ENCODE measurements at regions not wholly inside any gene's neighbourhood (a gene's known extent, or its start where the extent isn't known, plus 50 kb on each side); places are given as distances from the start of the nearest gene placed in this dataset.
A peak's percentile ranks its signal among the peaks of the same experiment; 100 is the strongest.

DNA sequence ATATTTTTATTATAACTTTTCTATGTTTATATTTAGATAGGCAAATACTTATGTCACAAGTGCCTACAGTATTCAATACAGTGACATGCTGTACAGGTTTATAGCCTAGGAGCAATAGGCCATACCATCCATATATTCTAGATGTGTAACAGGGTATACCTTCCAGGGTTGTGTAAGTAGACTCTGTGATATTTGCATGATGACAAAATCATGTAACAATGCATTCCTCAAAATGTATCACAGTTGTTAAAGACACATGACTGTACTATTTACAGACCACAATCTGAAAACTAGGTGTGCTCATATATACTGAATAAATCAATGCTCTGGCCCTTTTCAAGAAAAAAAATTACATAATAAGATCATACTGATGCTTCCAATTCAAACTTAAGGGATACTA lies 433.2 kb upstream of the RGPD4 start:
- Mint-ChIP-seq H3K4me1 (no peaks in the 10 kb centered on the region), H3K36me3 (no peaks in the 10 kb centered on the region), H3K4me3 (no peak overlapping the region), H3K27me3 (no peaks in the 10 kb centered on the region), H3K27ac (no peak overlapping the region), H3K9me3 (peaks cover 0 to 9% (median 3%) of the 10 kb centered on the region in 7 donors)
- DNase-seq (no peak), ATAC-seq (ENCODE audit: low read depth in 2 of 2) (no peak)

DNA sequence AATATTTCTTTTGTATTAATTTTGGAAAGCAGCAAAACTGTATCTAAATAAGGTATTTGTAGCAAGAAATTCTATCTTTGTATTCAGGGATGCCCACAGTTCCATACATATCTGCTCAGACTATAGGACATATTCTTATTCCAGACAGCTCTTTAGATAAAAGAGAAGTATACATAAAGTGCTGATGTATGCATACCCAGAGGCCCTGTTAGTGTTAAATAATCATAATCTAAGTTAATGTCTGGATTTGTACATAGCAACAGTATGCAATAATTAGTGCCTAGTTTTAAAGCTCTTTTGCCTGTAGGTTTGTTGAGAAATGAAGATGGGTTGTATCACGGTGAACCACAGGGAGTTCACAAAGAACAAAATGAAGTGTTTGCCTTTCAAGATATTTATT lies 428.0 kb upstream of the RGPD4 start:
- ATAC-seq (ENCODE audit: low read depth in 2 of 2), result no peak
- no peak overlapping the region for H3K4me3 Mint-ChIP-seq

DNA sequence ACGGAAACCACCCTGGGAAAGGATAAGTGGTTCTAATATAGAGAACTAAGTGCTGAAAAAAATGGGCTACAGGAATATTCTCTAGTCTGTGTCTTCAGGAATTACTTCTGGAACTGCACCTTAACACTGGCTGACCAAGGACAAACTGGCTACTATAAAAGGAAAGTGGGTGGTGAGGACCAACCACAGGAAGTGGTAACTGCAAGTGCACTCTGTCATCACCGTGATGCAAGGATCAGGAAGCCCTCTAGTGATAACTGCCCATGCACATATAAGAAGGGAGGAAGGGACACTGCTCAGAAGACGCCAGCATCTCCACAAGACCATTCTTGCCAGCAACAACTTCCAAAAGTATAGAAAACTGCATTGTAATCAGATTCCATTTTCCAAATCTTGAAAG lies 424.4 kb upstream of the RGPD4 start:
- Mint-ChIP-seq H3K4me3 (peak overlapping the region in 1 of 8 donors; percentile 53), H3K27ac (no peak overlapping the region), H3K9me3 (peaks cover 0 to 4% (median 0%) of the 10 kb centered on the region in 7 donors), H3K4me1 (no peaks in the 10 kb centered on the region), H3K36me3 (no peaks in the 10 kb centered on the region), H3K27me3 (no peaks in the 10 kb centered on the region)
- no peak for DNase-seq
- ATAC-seq (ENCODE audit: low read depth in 2 of 2), result no peak

More for the DNA sequence above, 428.0 kb upstream of the RGPD4 start:
- DNase-seq, result no peak
- no peaks in the 10 kb centered on the region for H3K27me3 Mint-ChIP-seq
- H3K36me3 Mint-ChIP-seq, result no peaks in the 10 kb centered on the region
- H3K4me1 Mint-ChIP-seq, result no peaks in the 10 kb centered on the region
- H3K9me3 Mint-ChIP-seq, result peaks cover 0 to 3% (median 0%) of the 10 kb centered on the region in 7 donors
- no peak overlapping the region for H3K27ac Mint-ChIP-seq

GRCh38 chr2:107405261-107405660 lies 421.4 kb upstream of the RGPD4 start:
- H3K4me3 Mint-ChIP-seq, result no peak overlapping the region
- no peak overlapping the region for H3K27ac Mint-ChIP-seq
- DNase-seq, result no peak
- H3K4me1 Mint-ChIP-seq, result no peaks in the 10 kb centered on the region
- ATAC-seq (ENCODE audit: low read depth in 2 of 2), result no peak
- H3K9me3 Mint-ChIP-seq, result peaks cover 0 to 5% (median 2%) of the 10 kb centered on the region in 7 donors
- H3K36me3 Mint-ChIP-seq, result no peaks in the 10 kb centered on the region
- no peaks in the 10 kb centered on the region for H3K27me3 Mint-ChIP-seq

- H3K27ac Mint-ChIP-seq, result no peak overlapping the region
- no peaks in the 10 kb centered on the region for H3K36me3 Mint-ChIP-seq
- H3K4me3 Mint-ChIP-seq, result no peak overlapping the region
- no peaks in the 10 kb centered on the region for H3K27me3 Mint-ChIP-seq
- DNase-seq, result no peak
- ATAC-seq (ENCODE audit: low read depth in 2 of 2), result no peak
- no peaks in the 10 kb centered on the region for H3K4me1 Mint-ChIP-seq
- peaks cover 0 to 5% (median 2%) of the 10 kb centered on the region in 7 donors for H3K9me3 Mint-ChIP-seq
Measured at GRCh38 chr2:107407017-107407416, 419.7 kb upstream of the RGPD4 start.

- Mint-ChIP-seq H3K4me3 (no peak overlapping the region), H3K9me3 (peaks cover 0 to 5% (median 2%) of the 10 kb centered on the region in 7 donors), H3K27me3 (no peaks in the 10 kb centered on the region), H3K36me3 (no peaks in the 10 kb centered on the region), H3K27ac (no peak overlapping the region), H3K4me1 (no peaks in the 10 kb centered on the region)
- DNase-seq (no peak), ATAC-seq (ENCODE audit: low read depth in 2 of 2) (no peak)
Measured at GRCh38 chr2:107407974-107408373, 418.7 kb upstream of the RGPD4 start.

DNA sequence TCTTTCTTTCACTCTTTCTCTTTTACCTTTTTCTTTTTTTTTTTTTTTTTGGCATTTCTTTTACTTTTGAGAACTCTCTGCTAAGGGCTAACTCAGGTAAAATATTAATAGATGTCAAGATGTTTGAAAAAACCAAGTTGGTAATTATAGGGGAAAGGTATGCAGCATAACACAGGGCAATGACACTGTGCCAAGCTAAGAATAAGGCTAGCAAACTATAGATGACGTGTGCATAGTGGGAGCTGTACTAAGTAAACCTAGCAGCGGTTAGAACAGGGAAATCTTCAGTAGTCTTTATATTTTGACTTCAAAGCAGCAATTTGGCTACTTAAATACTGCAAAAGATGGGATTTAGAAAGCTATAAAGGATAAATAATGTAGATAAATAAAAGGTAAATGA lies 415.4 kb upstream of the RGPD4 start:
- Mint-ChIP-seq H3K9me3 (peaks cover 0 to 6% (median 2%) of the 10 kb centered on the region in 7 donors), H3K4me3 (no peak overlapping the region), H3K27me3 (no peaks in the 10 kb centered on the region), H3K4me1 (no peaks in the 10 kb centered on the region), H3K27ac (peak overlapping the region in 1 of 6 donors; percentile 5), H3K36me3 (no peaks in the 10 kb centered on the region)
- ATAC-seq (ENCODE audit: low read depth in 2 of 2), result no peak
- no peak for DNase-seq

DNA sequence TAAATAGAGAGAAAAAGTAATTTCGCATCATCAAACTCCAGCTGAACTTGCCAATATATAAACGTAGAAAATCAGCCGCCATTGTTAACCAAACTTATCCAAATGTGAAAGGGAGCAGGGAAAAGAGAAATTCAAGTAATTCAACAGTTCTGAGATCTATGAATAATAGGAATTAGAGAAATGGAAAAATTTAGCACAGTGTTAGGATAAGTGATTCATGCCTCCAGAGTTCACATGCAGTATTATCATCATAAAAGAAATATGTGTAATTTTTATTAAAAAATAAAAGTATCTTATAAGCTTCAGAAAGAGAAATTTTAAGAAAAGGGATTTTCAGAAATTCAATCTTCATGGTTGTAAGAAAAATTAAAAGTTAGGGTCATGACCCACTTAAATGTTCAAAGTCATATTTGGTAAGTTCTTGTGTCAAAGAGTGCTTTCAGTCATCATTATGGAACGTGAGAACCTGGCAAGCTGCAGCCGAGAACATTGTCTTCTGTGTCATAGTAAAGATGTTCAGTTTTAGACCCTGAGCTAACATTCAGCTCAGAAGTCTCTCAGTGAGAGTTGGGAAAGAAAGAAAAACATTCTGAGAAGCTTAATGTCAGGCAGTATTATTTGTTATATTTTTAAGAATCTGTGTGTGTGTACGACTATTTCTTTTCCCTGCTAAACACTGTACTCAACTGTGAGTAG lies 414.3 kb upstream of the RGPD4 start:
- Mint-ChIP-seq H3K27ac (no peak overlapping the region), H3K4me3 (no peak overlapping the region), H3K9me3 (peaks cover 0 to 12% (median 2%) of the 10 kb centered on the region in 7 donors), H3K4me1 (no peaks in the 10 kb centered on the region), H3K27me3 (no peaks in the 10 kb centered on the region), H3K36me3 (no peaks in the 10 kb centered on the region)
- ATAC-seq (ENCODE audit: low read depth in 2 of 2) (no peak), DNase-seq (no peak)

- H3K9me3 Mint-ChIP-seq, result peaks cover 0 to 15% (median 0%) of the 10 kb centered on the region in 7 donors
- H3K4me1 Mint-ChIP-seq, result no peaks in the 10 kb centered on the region
- no peak overlapping the region for H3K27ac Mint-ChIP-seq
- ATAC-seq (ENCODE audit: low read depth in 2 of 2) (no peak), DNase-seq (no peak)
- H3K36me3 Mint-ChIP-seq, result no peaks in the 10 kb centered on the region
- H3K27me3 Mint-ChIP-seq, result no peaks in the 10 kb centered on the region
- H3K4me3 Mint-ChIP-seq, result no peak overlapping the region
Measured at GRCh38 chr2:107412981-107413380, 413.7 kb upstream of the RGPD4 start.

DNA sequence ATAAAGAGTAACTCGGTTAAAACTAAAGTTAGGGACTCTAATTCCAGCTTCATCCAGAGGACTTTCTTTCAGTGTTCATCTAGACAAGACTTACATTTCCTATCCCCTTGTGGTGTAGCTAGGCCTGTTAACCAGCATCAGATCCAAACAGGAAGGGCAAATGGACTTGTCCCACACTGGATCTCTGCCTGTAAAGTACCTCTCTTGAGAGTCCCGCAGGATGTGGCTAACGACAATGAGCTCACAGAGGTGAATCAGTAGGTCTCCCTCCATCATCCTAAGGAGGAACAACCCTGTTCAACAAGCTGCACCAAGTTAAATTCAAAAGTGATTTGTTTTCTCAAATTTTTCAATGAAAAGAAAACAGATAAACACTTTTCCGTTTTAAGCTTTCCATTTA lies 412.3 kb upstream of the RGPD4 start:
- Mint-ChIP-seq H3K9me3 (peaks cover 0 to 13% (median 0%) of the 10 kb centered on the region in 7 donors), H3K27ac (no peak overlapping the region), H3K4me1 (no peaks in the 10 kb centered on the region), H3K4me3 (no peak overlapping the region), H3K27me3 (no peaks in the 10 kb centered on the region), H3K36me3 (no peaks in the 10 kb centered on the region)
- ATAC-seq (ENCODE audit: low read depth in 2 of 2) (no peak), DNase-seq (no peak)

GRCh38 chr2:107418708-107419107 lies 408.0 kb upstream of the RGPD4 start:
- H3K27ac Mint-ChIP-seq, result no peak overlapping the region
- H3K9me3 Mint-ChIP-seq, result peaks cover 0 to 13% (median 0%) of the 10 kb centered on the region in 7 donors
- no peaks in the 10 kb centered on the region for H3K27me3 Mint-ChIP-seq
- H3K4me1 Mint-ChIP-seq, result no peaks in the 10 kb centered on the region
- ATAC-seq (ENCODE audit: low read depth in 2 of 2), result no peak
- no peaks in the 10 kb centered on the region for H3K36me3 Mint-ChIP-seq
- H3K4me3 Mint-ChIP-seq, result no peak overlapping the region
- no peak for DNase-seq

GRCh38 chr2:107419191-107419590 lies 407.5 kb upstream of the RGPD4 start:
- no peak for ATAC-seq (ENCODE audit: low read depth in 2 of 2)
- no peaks in the 10 kb centered on the region for H3K4me1 Mint-ChIP-seq

GRCh38 chr2:107428781-107429180 lies 397.9 kb upstream of the RGPD4 start:
- H3K36me3 Mint-ChIP-seq, result no peaks in the 10 kb centered on the region
- no peak overlapping the region for H3K4me3 Mint-ChIP-seq
- H3K9me3 Mint-ChIP-seq, result peaks cover 0 to 9% (median 2%) of the 10 kb centered on the region in 7 donors
- H3K27me3 Mint-ChIP-seq, result no peaks in the 10 kb centered on the region
- DNase-seq (no peak), ATAC-seq (ENCODE audit: low read depth in 2 of 2) (no peak)
- H3K27ac Mint-ChIP-seq, result no peak overlapping the region
- no peaks in the 10 kb centered on the region for H3K4me1 Mint-ChIP-seq

More at GRCh38 chr2:107419191-107419590, 407.5 kb upstream of the RGPD4 start:
- H3K27me3 Mint-ChIP-seq, result no peaks in the 10 kb centered on the region
- peaks cover 0 to 13% (median 0%) of the 10 kb centered on the region in 7 donors for H3K9me3 Mint-ChIP-seq
- no peak for DNase-seq
- H3K4me3 Mint-ChIP-seq, result no peak overlapping the region
- no peak overlapping the region for H3K27ac Mint-ChIP-seq
- no peaks in the 10 kb centered on the region for H3K36me3 Mint-ChIP-seq

GRCh38 chr2:107430006-107430405 lies 396.7 kb upstream of the RGPD4 start:
- no peak overlapping the region for H3K4me3 Mint-ChIP-seq

More at GRCh38 chr2:107430006-107430405, 396.7 kb upstream of the RGPD4 start:
- Mint-ChIP-seq H3K27me3 (no peaks in the 10 kb centered on the region), H3K9me3 (peaks cover 0 to 7% (median 2%) of the 10 kb centered on the region in 7 donors), H3K36me3 (no peaks in the 10 kb centered on the region), H3K27ac (no peak overlapping the region), H3K4me1 (no peaks in the 10 kb centered on the region)
- DNase-seq, result no peak
- ATAC-seq (ENCODE audit: low read depth in 2 of 2), result no peak
